Right ventricle myocardium superior (tissue), 1 donor: ENCODE measurements at regions not wholly inside any gene's neighbourhood (a gene's known extent, or its start where the extent isn't known, plus 50 kb on each side); places are given as distances from the start of the nearest gene placed in this dataset.
"Not testable (repeated sequence)": the region's sequence is repeated elsewhere in the genome, so short reads cannot be mapped to it uniquely, and the experiment has no call there.

Experiments
- ATAC-seq: fragments of 200-7000 bp; cut with Tn5 transposase; one replicate; pipeline ENCODE4 v1.9.1; 2020; ENCODE audit warnings: mild to moderate bottlenecking; ENCODE audit not compliant: poor library complexity
- DNase-seq: peaks from one replicate; pipeline ENCODE4 v3.0.0-alpha.2; 2020
- intact Hi-C: fragments of 100-400 bp; cut with DNase I; formaldehyde crosslinking; loops from one replicate; pipeline ENCODE4 v1.11.2; 2022
- donor health status: DM: no; HTN: yes; CAD: no; lungs with severe emphysema.

- intact Hi-C loops = no loop called here
- no peak for ATAC-seq
- no peak for DNase-seq
These were observed 644.5 kb upstream of the VRK2 start for GRCh38 chr2:57402096-57402495.

- intact Hi-C loops = no loop called here
- ATAC-seq (no peak), DNase-seq (no peak)
These were observed 643.9 kb upstream of the VRK2 start for GRCh38 chr2:57402755-57403154.

GRCh38 chr2:57407772-57408201 is 638.8 kb upstream of the VRK2 start:
- intact Hi-C loops = no loop called here
- ATAC-seq = no peak

GRCh38 chr2:57408587-57408986 is 638.0 kb upstream of the VRK2 start:
- ATAC-seq = no peak

More at GRCh38 chr2:57407772-57408201, 638.8 kb upstream of the VRK2 start:
- no peak for DNase-seq

GRCh38 chr2:57417007-57417406 is 629.6 kb upstream of the VRK2 start:
- ATAC-seq = no peak
- intact Hi-C loops = no loop called here
- DNase-seq = no peak

More at GRCh38 chr2:57408587-57408986, 638.0 kb upstream of the VRK2 start:
- DNase-seq = no peak
- intact Hi-C loops = no loop called here

GRCh38 chr2:57418859-57419346 is 627.7 kb upstream of the VRK2 start:
- not testable (repeated sequence) for DNase-seq

GRCh38 chr2:57429831-57430230 is 616.8 kb upstream of the VRK2 start:
- intact Hi-C loops = no loop called here
- ATAC-seq = no peak
- DNase-seq = no peak

More at GRCh38 chr2:57418859-57419346, 627.7 kb upstream of the VRK2 start:
- intact Hi-C loops, ATAC-seq: not testable (repeated sequence)

- DNase-seq (no peak), ATAC-seq (no peak)
- intact Hi-C loops = no loop called here
These were observed 614.1 kb upstream of the VRK2 start for GRCh38 chr2:57432528-57432927.

- ATAC-seq (no peak), DNase-seq (no peak)
- intact Hi-C loops = no loop called here
These were observed 612.2 kb upstream of the VRK2 start for GRCh38 chr2:57434441-57434840.

GRCh38 chr2:57434972-57435371 is 611.6 kb upstream of the VRK2 start:
- no peak for DNase-seq
- no peak for ATAC-seq
- intact Hi-C loops = no loop called here

GRCh38 chr2:57437077-57437476 is 609.5 kb upstream of the VRK2 start:
- ATAC-seq (no peak), DNase-seq (no peak)
- intact Hi-C loops = no loop called here

- intact Hi-C loops = no loop called here
- no peak for DNase-seq
- ATAC-seq = no peak
These were observed 606.2 kb upstream of the VRK2 start for GRCh38 chr2:57440437-57440836.

GRCh38 chr2:57443086-57443485 is 603.5 kb upstream of the VRK2 start:
- intact Hi-C loops = no loop called here
- DNase-seq (no peak), ATAC-seq (no peak)

- ATAC-seq = no peak
- intact Hi-C loops = no loop called here
- DNase-seq = no peak
These were observed 602.6 kb upstream of the VRK2 start for GRCh38 chr2:57443973-57444521.

GRCh38 chr2:57444752-57445430 is 601.7 kb upstream of the VRK2 start:
- no peak for ATAC-seq
- DNase-seq = no peak
- intact Hi-C loops = no loop called here

- ATAC-seq (no peak), DNase-seq (peak; percentile 28)
- intact Hi-C loops = no loop called here
These were observed 597.8 kb upstream of the VRK2 start for GRCh38 chr2:57448816-57449215.

- ATAC-seq (no peak), DNase-seq (no peak)
- intact Hi-C loops = no loop called here
These were observed 596.4 kb upstream of the VRK2 start for GRCh38 chr2:57450170-57450569.

- DNase-seq = no peak
- no peak for ATAC-seq
- intact Hi-C loops = no loop called here
These were observed 594.0 kb upstream of the VRK2 start for GRCh38 chr2:57452634-57453033.

- intact Hi-C loops = no loop called here
- ATAC-seq (no peak), DNase-seq (no peak)
These were observed 592.7 kb upstream of the VRK2 start for GRCh38 chr2:57453945-57454344.
